ENCODE measurements at regions not wholly inside any gene's neighbourhood (a gene's known extent, or its start where the extent isn't known, plus 50 kb on each side); places are given as distances from the start of the nearest gene placed in this dataset.

- Mint-ChIP-seq H3K27ac (peak overlapping the region in 1 of 3 experiments; percentile 86; a peak in 1 of 7 replicates), H3K9me3 (peaks cover 9 to 12% of the 10 kb centered on the region in 2 experiments), H3K4me3 (no peak overlapping the region), H3K4me1 (peaks cover 33 to 48% of the 10 kb centered on the region in 2 experiments), H3K36me3 (ENCODE audit: insufficient read depth in 1 of 3, low read depth in 3 of 3) (peaks cover 6 to 8% (median 6%) of the 10 kb centered on the region in 3 experiments; a peak in 6 of 7 replicates), H3K27me3 (ENCODE audit: low read depth) (no peaks in the 10 kb centered on the region)
- Histone ChIP-seq H4K91ac (ENCODE audit: insufficient read length, low read depth, low read length) (no peak overlapping the region), H2BK5ac (ENCODE audit: insufficient read length, low read length) (no peak overlapping the region), H3K4ac (ENCODE audit: low read depth, low read length) (no peak overlapping the region), H2BK15ac (ENCODE audit: low read depth, low read length) (no peak overlapping the region), H4K8ac (replicated peaks; ENCODE audit: insufficient read length, low read depth, low read length) (no peak overlapping the region), H3K27me3 (ENCODE audit: insufficient read depth, low read length) (no peaks in the 10 kb centered on the region), H2BK20ac (ENCODE audit: low read depth, low read length, poor library complexity, severe bottlenecking) (no peak overlapping the region), H3K14ac (ENCODE audit: insufficient read depth, low read length) (no peak overlapping the region), H3K4me2 (ENCODE audit: insufficient read depth, insufficient read length, low read length) (no peak overlapping the region), H3K18ac (ENCODE audit: insufficient read length, low read depth, low read length) (no peak overlapping the region), H2AK5ac (ENCODE audit: insufficient read length, low read length) (no peak overlapping the region), H4K20me1 (ENCODE audit: control insufficient read depth, insufficient read depth, insufficient read length) (no peaks in the 10 kb centered on the region), H3K9me3 (ENCODE audit: control insufficient read depth, low read depth, low read length) (peaks cover 11% of the 10 kb centered on the region), H3T11ph (ENCODE audit: low read length) (no peak overlapping the region), H3K9ac (ENCODE audit: extremely low read depth, insufficient read length, low read length) (no peak overlapping the region), H3K4me1 (ENCODE audit: insufficient read depth, low read length) (peaks cover 12% of the 10 kb centered on the region), H3K79me2 (ENCODE audit: insufficient read depth, low read length) (no peaks in the 10 kb centered on the region), H2BK120ac (ENCODE audit: low read depth, low read length, poor library complexity, severe bottlenecking) (no peak overlapping the region), H3K27ac (ENCODE audit: insufficient read length, low read depth, low read length) (no peak overlapping the region), H2BK12ac (ENCODE audit: insufficient read length, low read depth, low read length) (no peak overlapping the region), H3K56ac (ENCODE audit: insufficient read length, low read depth, low read length) (no peak overlapping the region), H3K23me2 (ENCODE audit: insufficient read length, low read depth, low read length, poor library complexity, severe bottlenecking) (no peaks in the 10 kb centered on the region), H3K23ac (ENCODE audit: insufficient read length, low read depth, low read length) (no peak overlapping the region), H4K5ac (ENCODE audit: insufficient read length, low read depth, low read length) (no peak overlapping the region), H2AFZ (ENCODE audit: low read length) (peak overlapping the region; percentile 50), H3K79me1 (ENCODE audit: insufficient read depth, low read depth, low read length, poor library complexity, severe bottlenecking) (no peaks in the 10 kb centered on the region)
- no CpG with 5 or more reads among the region's 7 CpGs for WGBS (ENCODE audit: extremely low coverage, insufficient read length, low lambda C conversion rate)
- TF ChIP-seq CTCF (conservative IDR thresholded peaks at IDR 0.05) = no peak
- no peak for DNase-seq
These were observed 348.8 kb upstream of the TNC start for GRCh38 chr9:115466756-115467155.
